SK-N-SH (cell line): ENCODE measurements at regions not wholly inside any gene's neighbourhood (a gene's known extent, or its start where the extent isn't known, plus 50 kb on each side); places are given as distances from the start of the nearest gene placed in this dataset.

Experiments used
- CTCF ChIA-PET: fragments of 300-600, 350-600 bp; formaldehyde crosslinking; extraction: SDS; loops from one replicate; lab custom pipeline; 2021; lab: Yijun Ruan, JAX
- POLR2A ChIA-PET: fragments of 350-600 bp; sonication (Branson Sonifier 250); formaldehyde crosslinking; extraction: SDS; loops from one replicate; lab custom pipeline; 2020; ENCODE audit warnings: antibody characterized with exemption, inconsistent platforms; lab: Yijun Ruan, JAX
- DNase-seq: peaks from one replicate; pipeline ENCODE4 v3.0.0; 2012
- H2AFZ ChIP-seq: fragments of 200-600 bp; sonication (generic); 2 replicates; pipeline ENCODE4 v1.8.1; 2016; ENCODE audit warnings: antibody characterized with exemption, mild to moderate bottlenecking, low read depth
- H3F3A ChIP-seq: fragments of 200-600 bp; sonication (generic); replicated peaks from 2 replicates; pipeline ENCODE3; 2016; ENCODE audit warnings: antibody characterized with exemption, mild to moderate bottlenecking; ENCODE audit not compliant: insufficient read depth
- H3K27ac ChIP-seq, 2 experiments: fragments of 200-500 bp in 1 of 2; fragments of 200-600 bp in 1 of 2; sonication (Bioruptor generic) in 1 of 2; sonication (generic), shearing (Covaris generic) in 1 of 2; 2 replicates each; pipeline versions ENCODE4 v1.5.1 to v1.6.1; 2014 to 2016; ENCODE audit warnings: low read depth in 2 of 2, inconsistent platforms in 1 of 2, low read length in 1 of 2, mild to moderate bottlenecking in 1 of 2, mixed read lengths in 1 of 2
- H3K27me3 ChIP-seq: fragments of 200-600 bp; sonication (generic), shearing (Covaris generic); 2 replicates; pipeline ENCODE4 v1.6.1; 2016; ENCODE audit warnings: mixed run types; ENCODE audit not compliant: insufficient read depth
- H3K36me3 ChIP-seq, 2 experiments: fragments of 200-500 bp in 1 of 2; fragments of 200-600 bp in 1 of 2; sonication (Bioruptor generic) in 1 of 2; sonication (generic) in 1 of 2; replicated peaks in 1 of 2; 2 replicates each; pipeline versions ENCODE3 to v1.5.1; 2014 to 2016; ENCODE audit warnings: low read length in 1 of 2, mild to moderate bottlenecking in 1 of 2; ENCODE audit not compliant: insufficient read depth in 2 of 2, control insufficient read depth in 1 of 2
- H3K4me1 ChIP-seq, 2 experiments: fragments of 200-500 bp in 1 of 2; fragments of 200-600 bp in 1 of 2; sonication (Bioruptor generic) in 1 of 2; sonication (generic), shearing (Covaris generic) in 1 of 2; 2 replicates each; pipeline versions ENCODE4 v1.5.1 to v1.6.1; 2014 to 2016; ENCODE audit warnings: low read depth in 1 of 2, low read length in 1 of 2, mixed run types in 1 of 2; ENCODE audit not compliant: insufficient read depth in 2 of 2, control insufficient read depth in 1 of 2
- H3K4me2 ChIP-seq: fragments of 200-600 bp; sonication (generic), shearing (Covaris generic); 2 replicates; pipeline ENCODE4 v1.6.1; 2017; ENCODE audit warnings: mixed run types
- H3K4me3 ChIP-seq, 2 experiments: fragments of 200-500 bp in 1 of 2; fragments of 200-600 bp in 1 of 2; sonication (Bioruptor generic) in 1 of 2; sonication (generic), shearing (Covaris generic) in 1 of 2; 2 replicates each; pipeline versions ENCODE4 v1.5.1 to v1.8.1; 2014 to 2016; ENCODE audit warnings: low read depth in 2 of 2, inconsistent platforms in 1 of 2, low read length in 1 of 2, mild to moderate bottlenecking in 1 of 2, mixed read lengths in 1 of 2, moderate library complexity in 1 of 2
- H3K79me2 ChIP-seq: fragments of 200-600 bp; sonication (generic); 2 replicates; pipeline ENCODE4 v1.8.1; 2017; ENCODE audit warnings: mild to moderate bottlenecking; ENCODE audit not compliant: insufficient read depth
- H3K9ac ChIP-seq: fragments of 200-600 bp; sonication (generic); 2 replicates; pipeline ENCODE4 v1.6.1; 2017; ENCODE audit warnings: mixed run types
- H3K9me2 ChIP-seq: fragments of 200-600 bp; sonication (generic); 2 replicates; pipeline ENCODE4 v1.6.1; 2017; ENCODE audit warnings: mixed run types
- H3K9me3 ChIP-seq: fragments of 200-600 bp; sonication (generic); 2 replicates; pipeline ENCODE4 v1.6.1; 2017; ENCODE audit warnings: mixed run types, mild to moderate bottlenecking, moderate library complexity
- H4K20me1 ChIP-seq: fragments of 200-600 bp; sonication (generic); 2 replicates; pipeline ENCODE4 v1.6.1; 2017; ENCODE audit warnings: mild to moderate bottlenecking, mixed run types; ENCODE audit not compliant: insufficient read depth
- CHD2 ChIP-seq: fragments of 150-350 bp; IDR thresholded peaks from 2 replicates; pipeline ENCODE4 v1.6.1; 2018; ENCODE audit warnings: low read length; ENCODE audit not compliant: partially characterized antibody
- ELF1 ChIP-seq: IDR thresholded peaks from 2 replicates; pipeline ENCODE4 v1.4.0; 2012
- EP300 ChIP-seq, 2 experiments: IDR thresholded peaks; 2 replicates each; pipeline versions ENCODE4 v1.4.0 to v1.6.1; 2012; ENCODE audit warnings: borderline replicate concordance in 1 of 2, low read depth in 1 of 2, low read length in 1 of 2
- FOXJ3 ChIP-seq: sonication (generic); formaldehyde crosslinking; IDR thresholded peaks from 2 replicates; pipeline ENCODE4 v1.5.1; 2020; ENCODE audit warnings: mild to moderate bottlenecking, missing genetic modification reagents
- GATA2 ChIP-seq: sonication (generic); formaldehyde crosslinking; IDR thresholded peaks from 2 replicates; pipeline ENCODE4 v1.5.0; 2020; ENCODE audit warnings: mild to moderate bottlenecking, missing genetic modification reagents
- IRF3 ChIP-seq: fragments of 150-350 bp; IDR thresholded peaks from 2 replicates; pipeline ENCODE4 v1.6.1; 2016; ENCODE audit warnings: mild to moderate bottlenecking, low read depth, low read length
- JUND ChIP-seq: IDR thresholded peaks from 2 replicates; pipeline ENCODE4 v1.4.0; 2012
- MEF2A ChIP-seq: IDR thresholded peaks from 2 replicates; pipeline ENCODE4 v1.4.0; 2012; ENCODE audit warnings: low read depth, borderline replicate concordance
- MXI1 ChIP-seq: IDR thresholded peaks from 2 replicates; pipeline ENCODE4 v1.6.1; 2012; ENCODE audit warnings: mild to moderate bottlenecking, low read depth, low read length, improper control_type of control experiment
- NRF1 ChIP-seq: IDR thresholded peaks from 2 replicates; pipeline ENCODE4 v1.6.1; 2012; ENCODE audit warnings: low read depth, mild to moderate bottlenecking, low read length
- PBX3 ChIP-seq: IDR thresholded peaks from 2 replicates; pipeline ENCODE4; 2012
- POLR2AphosphoS5 ChIP-seq: IDR thresholded peaks from 2 replicates; pipeline ENCODE4 v1.6.1; 2012; ENCODE audit warnings: low read depth, low read length
- RCOR1 ChIP-seq: fragments of 150-350 bp; IDR thresholded peaks from 2 replicates; pipeline ENCODE4 v1.6.1; 2017; ENCODE audit warnings: antibody characterized with exemption, low read length
- SMC3 ChIP-seq: IDR thresholded peaks from 2 replicates; pipeline ENCODE4 v1.6.1; 2012; ENCODE audit warnings: low read depth, low read length, improper control_type of control experiment
- TAF1 ChIP-seq: IDR thresholded peaks from 2 replicates; pipeline ENCODE4 v1.6.1; 2012; ENCODE audit warnings: low read depth, mild to moderate bottlenecking, low read length, moderate library complexity, borderline replicate concordance
- TCF12 ChIP-seq: IDR thresholded peaks from 2 replicates; pipeline ENCODE4 v1.4.0; 2012
- TEAD4 ChIP-seq: IDR thresholded peaks from 2 replicates; pipeline ENCODE4 v1.4.0; 2012; ENCODE audit warnings: mild to moderate bottlenecking, borderline replicate concordance; ENCODE audit not compliant: insufficient read depth
- USF1 ChIP-seq: IDR thresholded peaks from 2 replicates; pipeline ENCODE4 v1.4.0; 2012; ENCODE audit warnings: low read depth, borderline replicate concordance
- USF2 ChIP-seq: fragments of 150-350 bp; IDR thresholded peaks from 2 replicates; pipeline ENCODE4 v1.6.1; 2017; ENCODE audit warnings: antibody characterized with exemption, low read length, low read depth, borderline replicate concordance
- ZBTB33 ChIP-seq: IDR thresholded peaks from 2 replicates; pipeline ENCODE4 v1.4.0; 2012; ENCODE audit warnings: low read depth, borderline replicate concordance
- WGBS: methylation state at CpG from one replicate; pipeline ENCODE4 v1.1.6; 2017; ENCODE audit warnings: low lambda C conversion rate; 5-methylcytosine and 5-hydroxymethylcytosine counted together

GRCh38 chr2:12949406-12949805 is 232.7 kb downstream of the TRIB2 start:
- ChIA-PET CTCF (interaction anchor here (0.7 to 4.9 kb wide), 18 partner anchors 9 to 1120 kb away, joined by 3 to 56 read pairs (median 6); partner anchors contain the start of gene TRIB2), POLR2A (interaction anchor here (1.4 to 2.5 kb wide), 10 partner anchors 14 to 1120 kb away, joined by 4 to 16 read pairs (median 8); partner anchors contain the start of gene TRIB2)
- DNase-seq = no peak
- Histone ChIP-seq H3K4me1 (peaks cover 32 to 37% of the 10 kb centered on the region in 2 experiments), H3K4me3 (no peak overlapping the region), H3K27me3 (no peaks in the 10 kb centered on the region), H3K9ac (no peak overlapping the region), H4K20me1 (no peaks in the 10 kb centered on the region), H3K4me2 (0 out of 2 replicates have a peak overlapping the region, but pooled peaks have one; percentile 54), H3K36me3 (no peaks in the 10 kb centered on the region), H3K9me3 (no peaks in the 10 kb centered on the region), H3K9me2 (no peaks in the 10 kb centered on the region), H3K27ac (peak overlapping the region; percentile 59 to 100), H2AFZ (peak overlapping the region; percentile 1; the same call in 1 of the 2 replicates), H3F3A (peaks cover 28% of the 10 kb centered on the region), H3K79me2 (no peaks in the 10 kb centered on the region)
- 17% methylated on average over 1 of the region's 1 CpG for WGBS
- TF ChIP-seq SMC3 (no peak), USF2 (no peak), EP300 (IDR thresholded peaks at IDR 0.05; ENCODE audit: borderline replicate concordance in 1 of 2, low read depth in 1 of 2, low read length in 1 of 2) (peak in 1 of 2 experiments; percentile 70; a peak in 1 of 4 replicates), JUND (peak; percentile 23; the same call in 1 of the 2 replicates), RCOR1 (no peak), CHD2 (no peak), MEF2A (no peak), TCF12 (peak; percentile 72), TAF1 (no peak), ZBTB33 (no peak), ELF1 (no peak), TEAD4 (peak; percentile 43; the same call in 1 of the 2 replicates), MXI1 (no peak), PBX3 (peak; percentile 60), USF1 (no peak), NRF1 (no peak), GATA2 (CRISPR knock-in tag) (peak; percentile 39; the same call in 1 of the 2 replicates), POLR2AphosphoS5 (peak; percentile 27; the same call in 1 of the 2 replicates), IRF3 (no peak), FOXJ3 (CRISPR knock-in tag) (no peak)
